ENCODE measurements at regions not wholly inside any gene's neighbourhood (a gene's known extent, or its start where the extent isn't known, plus 50 kb on each side); places are given as distances from the start of the nearest gene placed in this dataset.

GRCh38 chr13:47646298-47646697 lies 354.8 kb downstream of the SUCLA2 start:
- no peaks in the 10 kb centered on the region for H3K36me3 ChIP-seq (ENCODE audit: insufficient read depth, low read length)
- no peak overlapping the region for H3K9ac ChIP-seq (ENCODE audit: low read length)
- no peaks in the 10 kb centered on the region for H3K27me3 ChIP-seq (ENCODE audit: insufficient read depth, low read depth, low read length)
- no peak overlapping the region for H3K4me3 ChIP-seq (ENCODE audit: low read length)
- H3K79me2 ChIP-seq (replicated peaks; ENCODE audit: insufficient read depth, low read length), result no peaks in the 10 kb centered on the region
- H3K9me3 ChIP-seq (ENCODE audit: low read length), result no peaks in the 10 kb centered on the region
- H4K20me1 ChIP-seq (ENCODE audit: insufficient read depth), result no peaks in the 10 kb centered on the region
- TF ChIP-seq EZH2 (IDR thresholded peaks at IDR 0.05; ENCODE audit: borderline replicate concordance, insufficient read depth, low read length, poor library complexity, severe bottlenecking) (no peak), POLR2AphosphoS5 (IDR thresholded peaks at IDR 0.05) (no peak), TAF1 (IDR thresholded peaks at IDR 0.05; ENCODE audit: low read depth) (no peak), SMC3 (conservative IDR thresholded peaks at IDR 0.05; ENCODE audit: poor library complexity) (no peak), REST (IDR thresholded peaks at IDR 0.05; ENCODE audit: borderline replicate concordance) (no peak), MXI1 (conservative IDR thresholded peaks at IDR 0.05; ENCODE audit: poor library complexity, severe bottlenecking) (no peak), EP300 (conservative IDR thresholded peaks at IDR 0.05; ENCODE audit: poor library complexity, severe bottlenecking) (no peak), RAD21 (conservative IDR thresholded peaks at IDR 0.05) (no peak)
- TF ChIP-seq, protein P1, sequence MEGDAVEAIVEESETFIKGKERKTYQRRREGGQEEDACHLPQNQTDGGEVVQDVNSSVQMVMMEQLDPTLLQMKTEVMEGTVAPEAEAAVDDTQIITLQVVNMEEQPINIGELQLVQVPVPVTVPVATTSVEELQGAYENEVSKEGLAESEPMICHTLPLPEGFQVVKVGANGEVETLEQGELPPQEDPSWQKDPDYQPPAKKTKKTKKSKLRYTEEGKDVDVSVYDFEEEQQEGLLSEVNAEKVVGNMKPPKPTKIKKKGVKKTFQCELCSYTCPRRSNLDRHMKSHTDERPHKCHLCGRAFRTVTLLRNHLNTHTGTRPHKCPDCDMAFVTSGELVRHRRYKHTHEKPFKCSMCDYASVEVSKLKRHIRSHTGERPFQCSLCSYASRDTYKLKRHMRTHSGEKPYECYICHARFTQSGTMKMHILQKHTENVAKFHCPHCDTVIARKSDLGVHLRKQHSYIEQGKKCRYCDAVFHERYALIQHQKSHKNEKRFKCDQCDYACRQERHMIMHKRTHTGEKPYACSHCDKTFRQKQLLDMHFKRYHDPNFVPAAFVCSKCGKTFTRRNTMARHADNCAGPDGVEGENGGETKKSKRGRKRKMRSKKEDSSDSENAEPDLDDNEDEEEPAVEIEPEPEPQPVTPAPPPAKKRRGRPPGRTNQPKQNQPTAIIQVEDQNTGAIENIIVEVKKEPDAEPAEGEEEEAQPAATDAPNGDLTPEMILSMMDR (IDR thresholded peaks at IDR 0.05; ENCODE audit: poor library complexity, severe bottlenecking), result no peak
- H3K27ac ChIP-seq (ENCODE audit: low read length), result no peak overlapping the region
- H3K4me2 ChIP-seq (ENCODE audit: low read length), result no peak overlapping the region
- H3K9me2 ChIP-seq (ENCODE audit: insufficient read depth, low read length), result no peaks in the 10 kb centered on the region
- H2AFZ ChIP-seq (ENCODE audit: low read depth, low read length), result no peak overlapping the region
- no peaks in the 10 kb centered on the region for H3F3A ChIP-seq (ENCODE audit: insufficient read depth, low read length, poor library complexity, severe bottlenecking)

DNA sequence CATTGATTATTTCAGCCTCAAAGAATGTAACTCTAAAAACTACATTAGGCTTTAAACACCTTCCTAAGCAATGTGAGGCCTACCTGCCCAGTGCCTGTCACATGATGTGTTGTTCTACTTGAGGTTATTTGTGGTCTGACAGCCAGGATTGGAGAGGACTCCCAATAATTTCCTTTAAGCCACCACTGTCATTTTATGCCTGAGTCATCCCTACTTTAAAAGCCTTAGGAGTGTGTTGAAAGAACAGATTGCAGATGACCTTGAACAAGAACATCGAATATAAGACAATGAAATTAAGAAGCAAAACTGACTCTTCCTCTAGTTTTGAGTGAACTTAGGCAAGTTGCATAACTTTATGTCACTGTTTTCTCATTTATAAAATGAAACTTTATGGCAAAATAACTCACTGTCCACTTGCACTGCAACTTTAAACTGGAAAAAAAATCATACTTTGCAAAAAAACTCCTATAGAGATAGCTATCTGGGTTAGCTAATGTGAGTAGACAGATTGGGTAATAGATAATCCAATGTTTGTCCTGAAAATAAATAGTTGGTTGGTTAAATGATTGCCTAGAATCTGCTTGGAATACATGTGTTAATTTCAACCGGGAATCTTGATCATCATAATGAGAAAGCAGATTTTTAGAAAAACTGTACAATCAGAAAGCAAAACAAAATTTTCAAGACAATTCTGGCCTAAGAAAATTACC lies 361.2 kb downstream of the SUCLA2 start:
- H3K27ac ChIP-seq (ENCODE audit: low read length), result no peak overlapping the region
- no peak overlapping the region for H3K9ac ChIP-seq (ENCODE audit: low read length)
- H3K9me3 ChIP-seq (ENCODE audit: low read length), result no peaks in the 10 kb centered on the region
- no peak overlapping the region for H3K4me2 ChIP-seq (ENCODE audit: low read length)
- H3K36me3 ChIP-seq (ENCODE audit: insufficient read depth, low read length), result no peaks in the 10 kb centered on the region
- no peaks in the 10 kb centered on the region for H4K20me1 ChIP-seq (ENCODE audit: insufficient read depth)
- no peaks in the 10 kb centered on the region for H3F3A ChIP-seq (ENCODE audit: insufficient read depth, low read length, poor library complexity, severe bottlenecking)
- no peaks in the 10 kb centered on the region for H3K9me2 ChIP-seq (ENCODE audit: insufficient read depth, low read length)
- TF ChIP-seq MXI1 (conservative IDR thresholded peaks at IDR 0.05; ENCODE audit: poor library complexity, severe bottlenecking) (no peak), EZH2 (IDR thresholded peaks at IDR 0.05; ENCODE audit: borderline replicate concordance, insufficient read depth, low read length, poor library complexity, severe bottlenecking) (no peak), POLR2AphosphoS5 (IDR thresholded peaks at IDR 0.05) (no peak), EP300 (conservative IDR thresholded peaks at IDR 0.05; ENCODE audit: poor library complexity, severe bottlenecking) (no peak), SMC3 (conservative IDR thresholded peaks at IDR 0.05; ENCODE audit: poor library complexity) (no peak), RAD21 (conservative IDR thresholded peaks at IDR 0.05) (no peak), REST (IDR thresholded peaks at IDR 0.05; ENCODE audit: borderline replicate concordance) (no peak), TAF1 (IDR thresholded peaks at IDR 0.05; ENCODE audit: low read depth) (no peak)
- TF ChIP-seq, protein P1 (IDR thresholded peaks at IDR 0.05; ENCODE audit: poor library complexity, severe bottlenecking), result no peak
- H2AFZ ChIP-seq (ENCODE audit: low read depth, low read length), result no peak overlapping the region
- H3K4me3 ChIP-seq (ENCODE audit: low read length), result no peak overlapping the region
- H3K27me3 ChIP-seq (ENCODE audit: insufficient read depth, low read depth, low read length), result no peaks in the 10 kb centered on the region
- no peaks in the 10 kb centered on the region for H3K79me2 ChIP-seq (replicated peaks; ENCODE audit: insufficient read depth, low read length)

Data from neural cell (in vitro differentiated cells).